GM12874 (cell line): ENCODE measurements at regions not wholly inside any gene's neighbourhood (a gene's known extent, or its start where the extent isn't known, plus 50 kb on each side); places are given as distances from the start of the nearest gene placed in this dataset.

Experiments used
- CTCF ChIP-seq: IDR thresholded peaks from 2 replicates; pipeline ENCODE4 v1.5.1; 2011; ENCODE audit warnings: low read depth, mild to moderate bottlenecking, control low read depth, low read length, moderate library complexity; ENCODE audit not compliant: insufficient read depth

- TF ChIP-seq CTCF, result no peak
Measured at GRCh38 chr7:119335405-119335804, 937.6 kb upstream of the KCND2 start.

- no peak for TF ChIP-seq CTCF
Measured at GRCh38 chr7:119341822-119342221, 931.2 kb upstream of the KCND2 start.

GRCh38 chr7:119343289-119343688 is 929.7 kb upstream of the KCND2 start:
- TF ChIP-seq CTCF, result no peak

GRCh38 chr7:119344466-119344865 is 928.5 kb upstream of the KCND2 start:
- TF ChIP-seq CTCF, result no peak

- no peak for TF ChIP-seq CTCF
Measured at GRCh38 chr7:119348491-119348890, 924.5 kb upstream of the KCND2 start.

- no peak for TF ChIP-seq CTCF
Measured at GRCh38 chr7:119350334-119350733, 922.6 kb upstream of the KCND2 start.

DNA sequence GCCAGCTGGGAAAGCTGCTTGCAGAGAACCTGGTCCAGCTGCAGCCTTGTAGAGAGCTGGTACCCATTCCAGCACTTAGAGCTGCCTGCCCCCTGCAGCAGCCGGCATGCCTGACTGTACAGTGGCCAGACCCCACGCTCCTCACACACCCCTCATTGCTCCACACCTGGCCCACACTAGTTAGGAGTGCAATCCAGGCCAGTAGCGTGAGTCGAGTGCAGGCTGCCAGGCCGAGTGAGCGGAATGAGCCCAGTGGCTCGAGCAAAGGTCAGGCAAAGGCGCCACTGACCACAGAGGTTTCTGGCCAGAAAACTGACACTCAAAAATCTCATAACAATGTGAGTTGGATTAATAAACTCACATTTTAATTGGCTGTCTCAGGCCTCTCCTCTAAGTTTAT is 921.7 kb upstream of the KCND2 start:
- no peak for TF ChIP-seq CTCF

DNA sequence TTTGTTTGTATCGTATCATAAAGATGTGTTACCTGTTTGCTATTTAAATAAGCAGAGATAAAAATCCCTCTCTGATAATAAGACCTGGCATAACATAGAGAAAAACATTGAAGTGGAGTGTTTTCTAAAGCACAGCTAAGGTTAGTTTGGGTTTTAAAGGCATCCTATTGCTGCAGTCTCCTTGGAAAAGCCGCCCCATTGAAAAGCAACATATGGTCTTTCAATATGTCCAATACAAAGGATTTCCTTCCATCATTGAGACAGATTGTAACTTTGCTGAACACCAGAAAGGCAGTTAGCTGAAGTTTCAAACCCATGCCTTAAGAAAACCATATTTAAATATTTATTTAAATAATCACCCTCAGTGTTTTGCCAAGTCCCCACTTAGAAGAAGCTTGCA is 898.5 kb upstream of the KCND2 start:
- TF ChIP-seq CTCF, result no peak
